Endothelial cell of umbilical vein (primary cell): ENCODE measurements at regions not wholly inside any gene's neighbourhood (a gene's known extent, or its start where the extent isn't known, plus 50 kb on each side); places are given as distances from the start of the nearest gene placed in this dataset.

Source experiments
- CTCF ChIP-seq, 2 donors: IDR thresholded peaks; 1 replicate in 1 of 2; 2 replicates in 1 of 2; pipeline ENCODE4 v1.5.1; 2011; ENCODE audit warnings: low read length in 2 of 2, mild to moderate bottlenecking in 2 of 2, moderate library complexity in 2 of 2, control low read depth in 1 of 2, inconsistent platforms in 1 of 2, low read depth in 1 of 2; ENCODE audit not compliant: insufficient read depth in 1 of 2; ENCODE audit errors: extremely low read depth in 1 of 2
- EZH2 ChIP-seq: IDR thresholded peaks from 2 replicates; pipeline ENCODE4 v1.6.1; 2012; ENCODE audit warnings: borderline replicate concordance, low read depth, mild to moderate bottlenecking, moderate library complexity, low read length, inconsistent platforms; ENCODE audit not compliant: severe bottlenecking
- JUN ChIP-seq: IDR thresholded peaks from 2 replicates; pipeline ENCODE4 v1.6.1; 2011; ENCODE audit warnings: borderline replicate concordance, low read depth; ENCODE audit not compliant: insufficient read length, insufficient read depth
- POLR2A ChIP-seq: IDR thresholded peaks from 2 replicates; pipeline ENCODE4 v1.6.1; 2012; ENCODE audit warnings: low read depth, mild to moderate bottlenecking, control low read depth, low read length
- POLR2AphosphoS5 ChIP-seq: IDR thresholded peaks from 2 replicates; pipeline ENCODE4 v1.6.1; 2012; ENCODE audit warnings: low read depth, mild to moderate bottlenecking, control low read depth, low read length, moderate library complexity; ENCODE audit not compliant: insufficient read depth

DNA sequence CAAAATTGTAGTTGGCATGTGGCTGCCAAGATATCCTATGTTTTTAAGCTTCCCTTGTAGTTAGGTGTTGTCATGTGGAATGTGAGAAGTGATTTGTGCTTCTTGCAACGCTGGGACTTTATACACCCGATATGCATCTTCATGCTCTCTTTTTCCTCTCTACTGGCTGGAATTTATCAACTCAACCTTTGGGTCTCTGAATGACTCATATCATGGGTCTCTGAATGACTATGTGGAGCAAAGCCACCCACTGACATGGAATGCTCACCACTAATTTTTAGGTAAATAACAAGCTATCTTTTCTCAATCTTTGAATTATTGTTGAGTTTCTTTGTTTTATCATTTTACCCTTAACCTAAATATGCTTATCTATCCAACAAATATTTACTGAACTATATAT, 144.6 kb downstream of the ATP23 start:
- TF ChIP-seq POLR2A (no peak), CTCF (IDR thresholded peaks at IDR 0.05; ENCODE audit: extremely low read depth in 1 of 2, insufficient read depth in 1 of 2, low read depth in 1 of 2, low read length in 2 of 2) (no peak), EZH2 (no peak), POLR2AphosphoS5 (no peak), JUN (no peak)
